SK-N-SH treated with all-trans-retinoic acid at 6 μM for 48 hours (cell line): ENCODE measurements at regions not wholly inside any gene's neighbourhood (a gene's known extent, or its start where the extent isn't known, plus 50 kb on each side); places are given as distances from the start of the nearest gene placed in this dataset.

Experiments
- ATAC-seq: fragments of 200-7000 bp; cut with Tn5 transposase; 3 replicates; pipeline ENCODE4 v1.9.1; 2020; ENCODE audit warnings: mild to moderate bottlenecking, moderate library complexity
- ARNTL ChIP-seq: fragments of 450-650 bp; formaldehyde crosslinking; IDR thresholded peaks from 2 replicates; pipeline ENCODE4 v1.5.0; 2020; ENCODE audit warnings: low read depth, mild to moderate bottlenecking, moderate library complexity, borderline replicate concordance
- BACH2 ChIP-seq: fragments of 250-450 bp; sonication (Bioruptor Pico); IDR thresholded peaks from 2 replicates; pipeline ENCODE4 v1.9.0; 2021; ENCODE audit warnings: mild to moderate bottlenecking, borderline replicate concordance
- CSDC2 ChIP-seq: fragments of 250-450 bp; sonication (Bioruptor Pico); IDR thresholded peaks from 2 replicates; pipeline ENCODE4 v1.5.0; 2020; ENCODE audit warnings: mild to moderate bottlenecking, moderate library complexity
- CSRNP3 ChIP-seq: fragments of 250-450 bp; sonication (Bioruptor Pico); IDR thresholded peaks from 2 replicates; pipeline ENCODE4 v1.5.1; 2021; ENCODE audit warnings: mild to moderate bottlenecking, moderate library complexity
- ESRRG ChIP-seq: fragments of 250-450 bp; sonication (Bioruptor Pico); IDR thresholded peaks from 2 replicates; pipeline ENCODE4 v1.6.1; 2021; ENCODE audit warnings: mild to moderate bottlenecking
- GLIS3 ChIP-seq: fragments of 250-450 bp; sonication (Bioruptor Pico); IDR thresholded peaks from 2 replicates; pipeline ENCODE4 v1.5.0; 2020; ENCODE audit warnings: mild to moderate bottlenecking, moderate library complexity
- ISL1 ChIP-seq: fragments of 250-450 bp; sonication (Bioruptor Pico); IDR thresholded peaks from 2 replicates; pipeline ENCODE4 v2.1.2; 2022; ENCODE audit warnings: mild to moderate bottlenecking, moderate library complexity
- OSR1 ChIP-seq: fragments of 250-450 bp; sonication (Bioruptor Pico); IDR thresholded peaks from 2 replicates; pipeline ENCODE4 v1.8.0; 2022; ENCODE audit warnings: moderate library complexity, mild to moderate bottlenecking, inconsistent platforms
- POU6F1 ChIP-seq: fragments of 250-450 bp; sonication (Bioruptor Pico); IDR thresholded peaks from 2 replicates; pipeline ENCODE4 v1.8.0; 2021; ENCODE audit warnings: low read depth, mild to moderate bottlenecking, moderate library complexity, borderline replicate concordance
- PPARA ChIP-seq: fragments of 250-450 bp; sonication (Bioruptor Pico); IDR thresholded peaks from 2 replicates; pipeline ENCODE4 v1.5.0; 2020; ENCODE audit warnings: mild to moderate bottlenecking, borderline replicate concordance
- RARB ChIP-seq: fragments of 250-450 bp; sonication (Bioruptor Pico); IDR thresholded peaks from 2 replicates; pipeline ENCODE4 v1.8.0; 2021; ENCODE audit warnings: mild to moderate bottlenecking, moderate library complexity
- SNAI2 ChIP-seq: fragments of 250-450 bp; sonication (Bioruptor Pico); IDR thresholded peaks from 2 replicates; pipeline ENCODE4 v1.5.0; 2020; ENCODE audit warnings: mild to moderate bottlenecking, moderate library complexity
- TCF4 ChIP-seq: fragments of 250-450 bp; sonication (Bioruptor Pico); IDR thresholded peaks from 2 replicates; pipeline ENCODE4 v1.8.0; 2021; ENCODE audit warnings: mild to moderate bottlenecking, moderate library complexity, borderline replicate concordance
- TOX ChIP-seq: fragments of 250-450 bp; sonication (Bioruptor Pico); IDR thresholded peaks from 2 replicates; pipeline ENCODE4 v1.8.0; 2021; ENCODE audit warnings: mild to moderate bottlenecking, moderate library complexity, borderline replicate concordance
- TSHZ2 ChIP-seq: fragments of 250-450 bp; sonication (Bioruptor Pico); IDR thresholded peaks from 2 replicates; pipeline ENCODE4 v1.5.0; 2020; ENCODE audit warnings: mild to moderate bottlenecking, moderate library complexity
- ZC3H10 ChIP-seq: fragments of 250-450 bp; sonication (Bioruptor Pico); IDR thresholded peaks from 2 replicates; pipeline ENCODE4 v1.5.1; 2021; ENCODE audit warnings: mild to moderate bottlenecking, moderate library complexity
- ZFP3 ChIP-seq: fragments of 250-450 bp; sonication (Bioruptor Pico); IDR thresholded peaks from 2 replicates; pipeline ENCODE4 v1.5.0; 2020; ENCODE audit warnings: mild to moderate bottlenecking, moderate library complexity
- ZFP30 ChIP-seq: fragments of 450-650 bp; formaldehyde crosslinking; IDR thresholded peaks from 2 replicates; pipeline ENCODE4 v1.5.0; 2022; ENCODE audit warnings: mild to moderate bottlenecking, moderate library complexity
- ZNF565 ChIP-seq: fragments of 450-650 bp; formaldehyde crosslinking; conservative IDR thresholded peaks from 2 replicates; pipeline ENCODE4 v1.5.0; 2020; ENCODE audit warnings: low read depth, mild to moderate bottlenecking, moderate library complexity
- ZNF70 ChIP-seq: fragments of 450-650 bp; formaldehyde crosslinking; IDR thresholded peaks from 2 replicates; pipeline ENCODE4 v1.5.0; 2020; ENCODE audit warnings: mild to moderate bottlenecking, moderate library complexity
- ZNF8 ChIP-seq: fragments of 450-650 bp; formaldehyde crosslinking; IDR thresholded peaks from 2 replicates; pipeline ENCODE4 v1.5.0; 2020; ENCODE audit warnings: mild to moderate bottlenecking, moderate library complexity
- TF ChIP-seq, protein P1 (sequence below): fragments of 250-450 bp; sonication (Bioruptor Pico); IDR thresholded peaks from 2 replicates; pipeline ENCODE4 v1.8.0; 2020; ENCODE audit warnings: mild to moderate bottlenecking, moderate library complexity, borderline replicate concordance
- TF ChIP-seq, protein P2 (sequence below): fragments of 250-450 bp; sonication (Bioruptor Pico); IDR thresholded peaks from 2 replicates; pipeline ENCODE4 v1.5.1; 2020; ENCODE audit warnings: low read depth, mild to moderate bottlenecking, moderate library complexity

DNA sequence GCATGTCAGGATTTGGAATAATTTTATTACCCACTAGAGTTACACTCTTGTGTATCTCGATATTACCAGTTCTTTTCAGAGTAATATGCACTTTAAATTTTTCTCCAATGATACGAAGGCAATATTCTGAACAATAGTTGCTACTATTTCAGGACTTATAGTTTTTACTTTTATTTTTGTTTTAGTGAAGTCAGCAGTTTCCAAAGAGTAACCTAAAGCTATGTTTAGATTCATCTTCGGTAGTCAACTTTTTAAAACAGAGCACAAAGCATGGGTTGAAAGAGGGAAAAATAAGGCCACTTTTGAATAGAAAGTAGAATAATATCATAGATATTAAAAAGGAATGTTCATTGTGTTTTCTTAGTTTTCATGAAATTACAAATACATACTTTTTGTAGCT, 532.7 kb downstream of the CPS1 start:
- no peak for TF ChIP-seq BACH2 (CRISPR knock-in tag)
- TF ChIP-seq CSDC2 (CRISPR knock-in tag): no peak
- TF ChIP-seq ARNTL (CRISPR knock-in tag): no peak
- TF ChIP-seq ZNF8 (CRISPR knock-in tag): no peak
- TF ChIP-seq TOX (CRISPR knock-in tag): no peak
- no peak for TF ChIP-seq OSR1 (CRISPR knock-in tag)
- TF ChIP-seq GLIS3 (CRISPR knock-in tag): no peak
- no peak for TF ChIP-seq TCF4 (CRISPR knock-in tag)
- TF ChIP-seq RARB (CRISPR knock-in tag): no peak
- no peak for TF ChIP-seq ZNF70
- TF ChIP-seq, all 23 proteins: peak for 0
- no peak for ATAC-seq

- TF ChIP-seq ARNTL (CRISPR knock-in tag) (no peak), CSDC2 (CRISPR knock-in tag) (no peak), ZNF70 (no peak), GLIS3 (CRISPR knock-in tag) (no peak), POU6F1 (no peak), ISL1 (CRISPR knock-in tag) (no peak)
- no peak for ATAC-seq
These were observed 537.4 kb downstream of the CPS1 start for GRCh38 chr2:211093743-211094303.

DNA sequence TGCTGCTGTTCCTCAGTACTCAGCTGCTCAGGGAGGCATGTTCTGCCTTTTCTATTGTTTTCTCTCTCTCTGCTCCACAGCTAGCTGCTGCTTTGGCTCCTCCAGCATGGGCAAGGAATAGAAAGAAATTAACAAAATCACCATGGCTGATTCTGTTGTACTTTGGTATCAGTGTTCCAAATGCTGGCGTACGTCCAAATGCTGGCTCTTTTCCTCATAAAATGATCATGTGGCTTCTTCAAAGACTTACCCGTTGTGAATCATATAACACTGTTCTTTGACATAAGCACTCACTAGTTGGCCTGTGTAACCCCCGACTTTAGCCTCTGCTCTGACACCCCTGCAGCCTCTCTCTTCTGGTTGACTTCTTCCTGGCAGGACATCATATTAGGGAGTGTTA, 547.6 kb downstream of the CPS1 start:
- TF ChIP-seq GLIS3 (CRISPR knock-in tag) (no peak), SNAI2 (CRISPR knock-in tag) (no peak), TCF4 (CRISPR knock-in tag) (no peak), ZFP3 (CRISPR knock-in tag) (no peak), ZNF8 (CRISPR knock-in tag) (no peak), TSHZ2 (CRISPR knock-in tag) (no peak), ZFP30 (CRISPR knock-in tag) (no peak), CSRNP3 (CRISPR knock-in tag) (no peak), BACH2 (CRISPR knock-in tag) (no peak), ISL1 (CRISPR knock-in tag) (no peak), ZNF70 (no peak), CSDC2 (CRISPR knock-in tag) (no peak), ESRRG (CRISPR knock-in tag) (no peak), OSR1 (CRISPR knock-in tag) (no peak), RARB (CRISPR knock-in tag) (no peak), ZNF565 (CRISPR knock-in tag) (no peak), ZC3H10 (CRISPR knock-in tag) (no peak), PPARA (no peak)
- TF ChIP-seq, protein P1, sequence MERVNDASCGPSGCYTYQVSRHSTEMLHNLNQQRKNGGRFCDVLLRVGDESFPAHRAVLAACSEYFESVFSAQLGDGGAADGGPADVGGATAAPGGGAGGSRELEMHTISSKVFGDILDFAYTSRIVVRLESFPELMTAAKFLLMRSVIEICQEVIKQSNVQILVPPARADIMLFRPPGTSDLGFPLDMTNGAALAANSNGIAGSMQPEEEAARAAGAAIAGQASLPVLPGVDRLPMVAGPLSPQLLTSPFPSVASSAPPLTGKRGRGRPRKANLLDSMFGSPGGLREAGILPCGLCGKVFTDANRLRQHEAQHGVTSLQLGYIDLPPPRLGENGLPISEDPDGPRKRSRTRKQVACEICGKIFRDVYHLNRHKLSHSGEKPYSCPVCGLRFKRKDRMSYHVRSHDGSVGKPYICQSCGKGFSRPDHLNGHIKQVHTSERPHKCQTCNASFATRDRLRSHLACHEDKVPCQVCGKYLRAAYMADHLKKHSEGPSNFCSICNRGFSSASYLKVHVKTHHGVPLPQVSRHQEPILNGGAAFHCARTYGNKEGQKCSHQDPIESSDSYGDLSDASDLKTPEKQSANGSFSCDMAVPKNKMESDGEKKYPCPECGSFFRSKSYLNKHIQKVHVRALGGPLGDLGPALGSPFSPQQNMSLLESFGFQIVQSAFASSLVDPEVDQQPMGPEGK (CRISPR knock-in tag): no peak
- TF ChIP-seq, protein P2, sequence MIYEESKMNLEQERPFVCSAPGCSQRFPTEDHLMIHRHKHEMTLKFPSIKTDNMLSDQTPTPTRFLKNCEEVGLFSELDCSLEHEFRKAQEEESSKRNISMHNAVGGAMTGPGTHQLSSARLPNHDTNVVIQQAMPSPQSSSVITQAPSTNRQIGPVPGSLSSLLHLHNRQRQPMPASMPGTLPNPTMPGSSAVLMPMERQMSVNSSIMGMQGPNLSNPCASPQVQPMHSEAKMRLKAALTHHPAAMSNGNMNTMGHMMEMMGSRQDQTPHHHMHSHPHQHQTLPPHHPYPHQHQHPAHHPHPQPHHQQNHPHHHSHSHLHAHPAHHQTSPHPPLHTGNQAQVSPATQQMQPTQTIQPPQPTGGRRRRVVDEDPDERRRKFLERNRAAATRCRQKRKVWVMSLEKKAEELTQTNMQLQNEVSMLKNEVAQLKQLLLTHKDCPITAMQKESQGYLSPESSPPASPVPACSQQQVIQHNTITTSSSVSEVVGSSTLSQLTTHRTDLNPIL (CRISPR knock-in tag): no peak
- TF ChIP-seq, all 23 proteins: peak for 0

More for the DNA sequence above, 547.6 kb downstream of the CPS1 start:
- ATAC-seq: no peak
